Heart left ventricle (tissue), 13 donors: ENCODE measurements at regions not wholly inside any gene's neighbourhood (a gene's known extent, or its start where the extent isn't known, plus 50 kb on each side); places are given as distances from the start of the nearest gene placed in this dataset.

Experiments used
- POLR2A ChIP-seq, 2 donors: fragments of 450-650 bp; IDR thresholded peaks; one replicate each; pipeline ENCODE4 v1.6.1; 2017; ENCODE audit warnings: antibody characterized with exemption in 2 of 2, mild to moderate bottlenecking in 2 of 2, moderate library complexity in 2 of 2
- TF ChIP-seq, protein P1 (sequence below), 12 donors: fragments of 200-600 bp; sonication (generic) in 4 of 12; IDR thresholded peaks; one replicate each; pipeline versions ENCODE4 v1.5.0 to v1.8.0; 2018 to 2022; ENCODE audit warnings: antibody characterized with exemption in 12 of 12, mild to moderate bottlenecking in 5 of 12
- donor health status: ischemic (EF 13 %, LVEDD 7.1; RV severe dilation, severe dysfunction).
- donor health status: DM: no; HTN: yes; CAD: no.
- donor health status: DM: no; HTN: no; CAD: no.
- donor health status: ischemic (EF 25% LVEDD 6.9; RV normal size, moderate dysfunction).
- donor health status: ischemic (EF 25% LVEDD 5.7; RV mildly dilated, moderate dysfunction).
- donor health status: ischemic (EF 35%, LVEDD 5.7; RV mildly dilated, moderate dysfunction).
- donor health status: nonischemic (EF 11% LVEDD 7.7; RV severe dilation, severe dysfunction).
- donor health status: DM: yes; HTN: yes; CAD: no.
- donor health status: PGD.
- donor health status: ischemic (EF 29% LVEDD 5.4; RV normal size, mild dysfunction).
- donor health status: nonischemic (EF 23%, LVEDD 6.1; RV moderate dilation, normal function).

DNA sequence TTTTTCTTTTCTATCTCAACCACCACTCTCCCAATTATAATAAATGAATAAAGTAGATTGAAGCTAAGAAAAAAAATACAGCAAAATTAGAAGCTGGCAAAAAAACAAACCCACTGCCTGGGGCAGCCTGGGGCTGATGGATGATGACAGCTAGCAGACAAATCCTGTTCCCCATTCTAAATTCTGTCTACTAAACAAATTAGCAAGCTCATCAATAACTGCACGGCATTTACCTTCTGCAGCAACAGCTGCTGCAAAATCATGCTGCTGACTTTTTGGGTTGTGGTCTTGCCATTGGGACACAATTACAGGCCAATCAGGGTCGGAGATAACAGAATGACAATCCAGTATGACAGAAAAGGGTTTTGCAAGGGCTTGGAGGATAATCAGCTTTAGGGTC, 443.6 kb upstream of the SOX5 start:
- TF ChIP-seq, protein P1, sequence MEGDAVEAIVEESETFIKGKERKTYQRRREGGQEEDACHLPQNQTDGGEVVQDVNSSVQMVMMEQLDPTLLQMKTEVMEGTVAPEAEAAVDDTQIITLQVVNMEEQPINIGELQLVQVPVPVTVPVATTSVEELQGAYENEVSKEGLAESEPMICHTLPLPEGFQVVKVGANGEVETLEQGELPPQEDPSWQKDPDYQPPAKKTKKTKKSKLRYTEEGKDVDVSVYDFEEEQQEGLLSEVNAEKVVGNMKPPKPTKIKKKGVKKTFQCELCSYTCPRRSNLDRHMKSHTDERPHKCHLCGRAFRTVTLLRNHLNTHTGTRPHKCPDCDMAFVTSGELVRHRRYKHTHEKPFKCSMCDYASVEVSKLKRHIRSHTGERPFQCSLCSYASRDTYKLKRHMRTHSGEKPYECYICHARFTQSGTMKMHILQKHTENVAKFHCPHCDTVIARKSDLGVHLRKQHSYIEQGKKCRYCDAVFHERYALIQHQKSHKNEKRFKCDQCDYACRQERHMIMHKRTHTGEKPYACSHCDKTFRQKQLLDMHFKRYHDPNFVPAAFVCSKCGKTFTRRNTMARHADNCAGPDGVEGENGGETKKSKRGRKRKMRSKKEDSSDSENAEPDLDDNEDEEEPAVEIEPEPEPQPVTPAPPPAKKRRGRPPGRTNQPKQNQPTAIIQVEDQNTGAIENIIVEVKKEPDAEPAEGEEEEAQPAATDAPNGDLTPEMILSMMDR (IDR thresholded peaks at IDR 0.05), result no peak
- no peak for TF ChIP-seq POLR2A (IDR thresholded peaks at IDR 0.05)
